ENCODE measurements at regions not wholly inside any gene's neighbourhood (a gene's known extent, or its start where the extent isn't known, plus 50 kb on each side); places are given as distances from the start of the nearest gene placed in this dataset.

- no peak for TF ChIP-seq RFX5 (IDR thresholded peaks at IDR 0.05; ENCODE audit: low read length)
- no peak for TF ChIP-seq TAF1 (IDR thresholded peaks at IDR 0.05; ENCODE audit: borderline replicate concordance, low read depth, low read length)
- TF ChIP-seq JUND (IDR thresholded peaks at IDR 0.05), result no peak
- no peak for TF ChIP-seq NRF1 (IDR thresholded peaks at IDR 0.05; ENCODE audit: low read depth, low read length)
- TF ChIP-seq, protein P1, sequence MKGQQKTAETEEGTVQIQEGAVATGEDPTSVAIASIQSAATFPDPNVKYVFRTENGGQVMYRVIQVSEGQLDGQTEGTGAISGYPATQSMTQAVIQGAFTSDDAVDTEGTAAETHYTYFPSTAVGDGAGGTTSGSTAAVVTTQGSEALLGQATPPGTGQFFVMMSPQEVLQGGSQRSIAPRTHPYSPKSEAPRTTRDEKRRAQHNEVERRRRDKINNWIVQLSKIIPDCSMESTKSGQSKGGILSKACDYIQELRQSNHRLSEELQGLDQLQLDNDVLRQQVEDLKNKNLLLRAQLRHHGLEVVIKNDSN (IDR thresholded peaks at IDR 0.05; ENCODE audit: borderline replicate concordance, low read depth), result no peak
- no peak for TF ChIP-seq RCOR1 (IDR thresholded peaks at IDR 0.05; ENCODE audit: low read length)
- no peak for TF ChIP-seq USF2 (IDR thresholded peaks at IDR 0.05; ENCODE audit: borderline replicate concordance, low read depth, low read length)
- TF ChIP-seq FOXJ3 (CRISPR knock-in tag; IDR thresholded peaks at IDR 0.05), result no peak
- TF ChIP-seq CHD2 (IDR thresholded peaks at IDR 0.05; ENCODE audit: low read length, partially characterized antibody), result no peak
These were observed 291.2 kb upstream of the DMRT1 start (continued) for GRCh38 chr9:550333-550732.

GRCh38 chr9:551986-552929 lies 289.2 kb upstream of the DMRT1 start:
- H2AFZ ChIP-seq (ENCODE audit: low read depth), result no peak overlapping the region
- H3K9me2 ChIP-seq, result no peaks in the 10 kb centered on the region
- H3K9ac ChIP-seq, result no peak overlapping the region
- TF ChIP-seq NRF1 (IDR thresholded peaks at IDR 0.05; ENCODE audit: low read depth, low read length) (no peak), CHD2 (IDR thresholded peaks at IDR 0.05; ENCODE audit: low read length, partially characterized antibody) (no peak)
- no peak overlapping the region for H3K4me3 ChIP-seq (ENCODE audit: low read depth in 2 of 2, low read length in 1 of 2)
- no peak overlapping the region for H3K27ac ChIP-seq (ENCODE audit: low read depth in 2 of 2, low read length in 1 of 2)
- H3K36me3 ChIP-seq (replicated peaks in 1 of 2; ENCODE audit: control insufficient read depth in 1 of 2, insufficient read depth in 2 of 2, low read length in 1 of 2), result no peaks in the 10 kb centered on the region
- peaks cover 34% of the 10 kb centered on the region; the same call in 1 of the 2 replicates for H3K27me3 ChIP-seq (ENCODE audit: insufficient read depth)
- ChIA-PET POLR2A (no interaction called here), CTCF (no interaction called here)
- H3K9me3 ChIP-seq, result no peaks in the 10 kb centered on the region
- no peaks in the 10 kb centered on the region for H3K79me2 ChIP-seq (ENCODE audit: insufficient read depth)
- H3F3A ChIP-seq (replicated peaks; ENCODE audit: insufficient read depth), result no peaks in the 10 kb centered on the region
- WGBS (ENCODE audit: low lambda C conversion rate), result 30% methylated on average over 12 of the region's 12 CpGs
- no peak for DNase-seq
- no peaks in the 10 kb centered on the region for H3K4me1 ChIP-seq (ENCODE audit: control insufficient read depth in 1 of 2, insufficient read depth in 2 of 2, low read depth in 1 of 2, low read length in 1 of 2)
- H3K4me2 ChIP-seq, result no peak overlapping the region
- H4K20me1 ChIP-seq (ENCODE audit: insufficient read depth), result no peaks in the 10 kb centered on the region

GRCh38 chr9:555493-555892 lies 286.0 kb upstream of the DMRT1 start:
- H3K4me3 ChIP-seq (ENCODE audit: low read depth in 2 of 2, low read length in 1 of 2), result no peak overlapping the region
- no peaks in the 10 kb centered on the region for H3F3A ChIP-seq (replicated peaks; ENCODE audit: insufficient read depth)
- no peaks in the 10 kb centered on the region for H4K20me1 ChIP-seq (ENCODE audit: insufficient read depth)
- peaks cover 23% of the 10 kb centered on the region; the same call in 1 of the 2 replicates for H3K27me3 ChIP-seq (ENCODE audit: insufficient read depth)
- ChIA-PET POLR2A (no interaction called here), CTCF (no interaction called here)
- no peaks in the 10 kb centered on the region for H3K36me3 ChIP-seq (replicated peaks in 1 of 2; ENCODE audit: control insufficient read depth in 1 of 2, insufficient read depth in 2 of 2, low read length in 1 of 2)
- H3K9ac ChIP-seq, result no peak overlapping the region
- no peaks in the 10 kb centered on the region for H3K9me3 ChIP-seq
- H2AFZ ChIP-seq (ENCODE audit: low read depth), result no peak overlapping the region
- no peaks in the 10 kb centered on the region for H3K79me2 ChIP-seq (ENCODE audit: insufficient read depth)
- no peak overlapping the region for H3K27ac ChIP-seq (ENCODE audit: low read depth in 2 of 2, low read length in 1 of 2)
- H3K9me2 ChIP-seq, result no peaks in the 10 kb centered on the region
- no peak overlapping the region for H3K4me2 ChIP-seq
- WGBS (ENCODE audit: low lambda C conversion rate), result 12% methylated on average over 4 of the region's 4 CpGs
- no peak for DNase-seq
- H3K4me1 ChIP-seq (ENCODE audit: control insufficient read depth in 1 of 2, insufficient read depth in 2 of 2, low read depth in 1 of 2, low read length in 1 of 2), result no peaks in the 10 kb centered on the region
- TF ChIP-seq NRF1 (IDR thresholded peaks at IDR 0.05; ENCODE audit: low read depth, low read length) (no peak), FOXJ3 (CRISPR knock-in tag; IDR thresholded peaks at IDR 0.05) (no peak), FOXM1 (IDR thresholded peaks at IDR 0.05; ENCODE audit: low read depth) (no peak), POLR2AphosphoS5 (IDR thresholded peaks at IDR 0.05; ENCODE audit: low read depth, low read length) (no peak), TEAD4 (IDR thresholded peaks at IDR 0.05; ENCODE audit: borderline replicate concordance, insufficient read depth) (no peak), RCOR1 (IDR thresholded peaks at IDR 0.05; ENCODE audit: low read length) (no peak), CTCF (IDR thresholded peaks at IDR 0.05) (no peak), MXI1 (IDR thresholded peaks at IDR 0.05; ENCODE audit: low read depth, low read length) (no peak), EZH2phosphoT487 (IDR thresholded peaks at IDR 0.05; ENCODE audit: borderline replicate concordance, low read depth) (no peak), JUND (IDR thresholded peaks at IDR 0.05) (no peak), TAF1 (IDR thresholded peaks at IDR 0.05; ENCODE audit: borderline replicate concordance, low read depth, low read length) (no peak), EP300 (IDR thresholded peaks at IDR 0.05; ENCODE audit: borderline replicate concordance in 1 of 2, low read depth in 1 of 2, low read length in 1 of 2) (no peak)
- TF ChIP-seq, protein P2, sequence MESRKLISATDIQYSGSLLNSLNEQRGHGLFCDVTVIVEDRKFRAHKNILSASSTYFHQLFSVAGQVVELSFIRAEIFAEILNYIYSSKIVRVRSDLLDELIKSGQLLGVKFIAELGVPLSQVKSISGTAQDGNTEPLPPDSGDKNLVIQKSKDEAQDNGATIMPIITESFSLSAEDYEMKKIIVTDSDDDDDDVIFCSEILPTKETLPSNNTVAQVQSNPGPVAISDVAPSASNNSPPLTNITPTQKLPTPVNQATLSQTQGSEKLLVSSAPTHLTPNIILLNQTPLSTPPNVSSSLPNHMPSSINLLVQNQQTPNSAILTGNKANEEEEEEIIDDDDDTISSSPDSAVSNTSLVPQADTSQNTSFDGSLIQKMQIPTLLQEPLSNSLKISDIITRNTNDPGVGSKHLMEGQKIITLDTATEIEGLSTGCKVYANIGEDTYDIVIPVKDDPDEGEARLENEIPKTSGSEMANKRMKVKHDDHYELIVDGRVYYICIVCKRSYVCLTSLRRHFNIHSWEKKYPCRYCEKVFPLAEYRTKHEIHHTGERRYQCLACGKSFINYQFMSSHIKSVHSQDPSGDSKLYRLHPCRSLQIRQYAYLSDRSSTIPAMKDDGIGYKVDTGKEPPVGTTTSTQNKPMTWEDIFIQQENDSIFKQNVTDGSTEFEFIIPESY (IDR thresholded peaks at IDR 0.05; ENCODE audit: borderline replicate concordance, low read depth), result no peak

Measured in SK-N-SH (cell line).